HepG2 (cell line): ENCODE measurements at regions not wholly inside any gene's neighbourhood (a gene's known extent, or its start where the extent isn't known, plus 50 kb on each side); places are given as distances from the start of the nearest gene placed in this dataset.

ENCODE experiments used
- DMTF1 ChIP-seq: sonication (generic); formaldehyde crosslinking; IDR thresholded peaks from 2 replicates; pipeline ENCODE4 v1.4.0; 2020; ENCODE audit warnings: mild to moderate bottlenecking, missing genetic modification reagents
- FOXK1 ChIP-seq: sonication (generic); formaldehyde crosslinking; IDR thresholded peaks from 2 replicates; pipeline ENCODE4 v1.4.0; 2020; ENCODE audit warnings: low read depth, missing genetic modification reagents, borderline replicate concordance
- GLI4 ChIP-seq: sonication (generic); formaldehyde crosslinking; IDR thresholded peaks from 2 replicates; pipeline ENCODE4 v1.5.1; 2020; ENCODE audit warnings: missing genetic modification reagents, mild to moderate bottlenecking, moderate library complexity, borderline replicate concordance
- HMG20A ChIP-seq: IDR thresholded peaks from 2 replicates; pipeline ENCODE4 v1.6.1; 2016; ENCODE audit warnings: borderline replicate concordance
- KLF6 ChIP-seq: IDR thresholded peaks from 2 replicates; pipeline ENCODE4 v1.8.0; 2016; ENCODE audit warnings: missing biosample characterization, missing genetic modification reagents
- NCOA5 ChIP-seq: sonication (generic); formaldehyde crosslinking; IDR thresholded peaks from 2 replicates; pipeline ENCODE4 v1.4.0; 2020; ENCODE audit warnings: missing genetic modification reagents
- THAP7 ChIP-seq: sonication (generic); formaldehyde crosslinking; IDR thresholded peaks from 2 replicates; pipeline ENCODE4 v1.8.1; 2023; ENCODE audit warnings: mild to moderate bottlenecking, missing genetic modification reagents
- ZBTB43 ChIP-seq: sonication (generic); formaldehyde crosslinking; conservative IDR thresholded peaks from 2 replicates; pipeline ENCODE4 v1.4.0; 2020; ENCODE audit warnings: missing genetic modification reagents
- ZBTB7A ChIP-seq: sonication (generic); formaldehyde crosslinking; IDR thresholded peaks from 2 replicates; pipeline ENCODE4 v1.8.0; 2022; ENCODE audit warnings: mild to moderate bottlenecking, missing genetic modification reagents
- ZFP36L2 ChIP-seq: sonication (generic); formaldehyde crosslinking; IDR thresholded peaks from 2 replicates; pipeline ENCODE4 v1.4.0; 2020; ENCODE audit warnings: missing genetic modification reagents
- ZNF20 ChIP-seq: sonication (generic); formaldehyde crosslinking; IDR thresholded peaks from 2 replicates; pipeline ENCODE4 v1.4.0; 2020; ENCODE audit warnings: mild to moderate bottlenecking, moderate library complexity, missing genetic modification reagents
- ZNF335 ChIP-seq: sonication (generic); formaldehyde crosslinking; IDR thresholded peaks from 2 replicates; pipeline ENCODE4 v1.4.0; 2020; ENCODE audit warnings: missing genetic modification reagents
- ZNF547 ChIP-seq: sonication (generic); formaldehyde crosslinking; IDR thresholded peaks from 2 replicates; pipeline ENCODE4 v1.5.1; 2020; ENCODE audit warnings: mild to moderate bottlenecking, missing genetic modification reagents
- ZNF598 ChIP-seq: sonication (generic); formaldehyde crosslinking; IDR thresholded peaks from 2 replicates; pipeline ENCODE4 v1.5.1; 2020; ENCODE audit warnings: mild to moderate bottlenecking, missing genetic modification reagents, borderline replicate concordance
- ZNF616 ChIP-seq: sonication (generic); formaldehyde crosslinking; IDR thresholded peaks from 2 replicates; pipeline ENCODE4 v1.5.0; 2020; ENCODE audit warnings: low read depth, mild to moderate bottlenecking, missing genetic modification reagents
- ZNF749 ChIP-seq: sonication (generic); formaldehyde crosslinking; IDR thresholded peaks from 2 replicates; pipeline ENCODE4 v1.8.0; 2022; ENCODE audit warnings: mild to moderate bottlenecking, missing genetic modification reagents, moderate library complexity, borderline replicate concordance
- TF ChIP-seq, protein P1 (sequence below): sonication (generic); formaldehyde crosslinking; IDR thresholded peaks from 2 replicates; pipeline ENCODE4 v1.4.0; 2020; ENCODE audit warnings: missing genetic modification reagents, borderline replicate concordance
- TF ChIP-seq, protein P2 (sequence below): sonication (generic); formaldehyde crosslinking; IDR thresholded peaks from 2 replicates; pipeline ENCODE4 v1.4.0; 2020; ENCODE audit warnings: mild to moderate bottlenecking, missing genetic modification reagents
- TF ChIP-seq, protein P3 (sequence below): sonication (generic); formaldehyde crosslinking; IDR thresholded peaks from 2 replicates; pipeline ENCODE4 v1.5.1; 2020; ENCODE audit warnings: missing genetic modification reagents, mild to moderate bottlenecking, borderline replicate concordance

- TF ChIP-seq ZBTB43 (CRISPR knock-in tag) (peak; percentile 96), HMG20A (CRISPR knock-in tag) (peak; percentile 83), ZNF547 (CRISPR knock-in tag) (peak; percentile 98), ZNF335 (CRISPR knock-in tag) (peak; percentile 95), ZNF749 (CRISPR knock-in tag) (peak; percentile 100), GLI4 (CRISPR knock-in tag) (peak; percentile 96; the same call in 1 of the 2 replicates), ZFP36L2 (CRISPR knock-in tag) (peak; percentile 94; the same call in 1 of the 2 replicates), DMTF1 (CRISPR knock-in tag) (peak; percentile 94; the same call in 1 of the 2 replicates), NCOA5 (CRISPR knock-in tag) (peak; percentile 84; the same call in 1 of the 2 replicates), ZNF616 (CRISPR knock-in tag) (peak; percentile 99), ZNF20 (CRISPR knock-in tag) (peak; percentile 81; the same call in 1 of the 2 replicates), ZBTB7A (CRISPR knock-in tag) (peak; percentile 99), THAP7 (CRISPR knock-in tag) (peak; percentile 92; the same call in 1 of the 2 replicates), FOXK1 (CRISPR knock-in tag) (peak; percentile 95; the same call in 1 of the 2 replicates), KLF6 (CRISPR knock-in tag) (peak; percentile 100), ZNF598 (CRISPR knock-in tag) (peak; percentile 88; the same call in 1 of the 2 replicates)
- TF ChIP-seq, protein P1, sequence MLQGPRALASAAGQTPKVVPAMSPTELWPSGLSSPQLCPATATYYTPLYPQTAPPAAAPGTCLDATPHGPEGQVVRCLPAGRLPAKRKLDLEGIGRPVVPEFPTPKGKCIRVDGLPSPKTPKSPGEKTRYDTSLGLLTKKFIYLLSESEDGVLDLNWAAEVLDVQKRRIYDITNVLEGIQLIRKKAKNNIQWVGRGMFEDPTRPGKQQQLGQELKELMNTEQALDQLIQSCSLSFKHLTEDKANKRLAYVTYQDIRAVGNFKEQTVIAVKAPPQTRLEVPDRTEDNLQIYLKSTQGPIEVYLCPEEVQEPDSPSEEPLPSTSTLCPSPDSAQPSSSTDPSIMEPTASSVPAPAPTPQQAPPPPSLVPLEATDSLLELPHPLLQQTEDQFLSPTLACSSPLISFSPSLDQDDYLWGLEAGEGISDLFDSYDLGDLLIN (CRISPR knock-in tag) = peak; percentile 92; the same call in 1 of the 2 replicates
- TF ChIP-seq, protein P2, sequence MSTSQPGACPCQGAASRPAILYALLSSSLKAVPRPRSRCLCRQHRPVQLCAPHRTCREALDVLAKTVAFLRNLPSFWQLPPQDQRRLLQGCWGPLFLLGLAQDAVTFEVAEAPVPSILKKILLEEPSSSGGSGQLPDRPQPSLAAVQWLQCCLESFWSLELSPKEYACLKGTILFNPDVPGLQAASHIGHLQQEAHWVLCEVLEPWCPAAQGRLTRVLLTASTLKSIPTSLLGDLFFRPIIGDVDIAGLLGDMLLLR = peak; percentile 100
- TF ChIP-seq, protein P3, sequence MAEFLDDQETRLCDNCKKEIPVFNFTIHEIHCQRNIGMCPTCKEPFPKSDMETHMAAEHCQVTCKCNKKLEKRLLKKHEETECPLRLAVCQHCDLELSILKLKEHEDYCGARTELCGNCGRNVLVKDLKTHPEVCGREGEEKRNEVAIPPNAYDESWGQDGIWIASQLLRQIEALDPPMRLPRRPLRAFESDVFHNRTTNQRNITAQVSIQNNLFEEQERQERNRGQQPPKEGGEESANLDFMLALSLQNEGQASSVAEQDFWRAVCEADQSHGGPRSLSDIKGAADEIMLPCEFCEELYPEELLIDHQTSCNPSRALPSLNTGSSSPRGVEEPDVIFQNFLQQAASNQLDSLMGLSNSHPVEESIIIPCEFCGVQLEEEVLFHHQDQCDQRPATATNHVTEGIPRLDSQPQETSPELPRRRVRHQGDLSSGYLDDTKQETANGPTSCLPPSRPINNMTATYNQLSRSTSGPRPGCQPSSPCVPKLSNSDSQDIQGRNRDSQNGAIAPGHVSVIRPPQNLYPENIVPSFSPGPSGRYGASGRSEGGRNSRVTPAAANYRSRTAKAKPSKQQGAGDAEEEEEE (CRISPR knock-in tag) = peak; percentile 81; the same call in 1 of the 2 replicates
These were observed 79.0 kb upstream of the METTL9 start (continued) for GRCh38 chr16:21520134-21521047.
